Esophagus squamous epithelium (tissue), 5 donors: ENCODE measurements at regions not wholly inside any gene's neighbourhood (a gene's known extent, or its start where the extent isn't known, plus 50 kb on each side); places are given as distances from the start of the nearest gene placed in this dataset.
A peak's percentile ranks its signal among the peaks of the same experiment; 100 is the strongest.

Source experiments
- DNase-seq: peaks from one replicate; lab custom pipeline; 2025; lab: John Stamatoyannopoulos, UW
- H3K27ac ChIP-seq, 4 donors: fragments of 200-600 bp; sonication (generic); one replicate each; pipeline ENCODE4 v1.5.1; 2016 to 2019; ENCODE audit warnings: mild to moderate bottlenecking in 1 of 4
- H3K27me3 ChIP-seq, 4 donors: fragments of 200-600 bp; sonication (generic); 1 replicate in 3 of 4; 2 replicates in 1 of 4; pipeline versions ENCODE4 v1.5.1 to v1.6.0; 2017 to 2021; ENCODE audit warnings: antibody characterized with exemption in 1 of 4
- H3K36me3 ChIP-seq, 3 donors: fragments of 200-600 bp; sonication (generic); one replicate each; pipeline ENCODE4 v1.5.1; 2016 to 2019
- H3K4me1 ChIP-seq, 3 donors: fragments of 200-600 bp; sonication (generic); one replicate each; pipeline ENCODE4 v1.5.1; 2017 to 2019
- H3K4me3 ChIP-seq, 4 donors: fragments of 200-600 bp; sonication (generic); 1 replicate in 3 of 4; 2 replicates in 1 of 4; pipeline ENCODE4 v1.5.1; 2016 to 2019; ENCODE audit warnings: mild to moderate bottlenecking in 2 of 4, moderate library complexity in 1 of 4
- H3K9me3 ChIP-seq, 3 donors: fragments of 200-600 bp; sonication (generic); one replicate each; pipeline ENCODE4 v1.5.1; 2016 to 2019
- CTCF ChIP-seq, 6 experiments: fragments of 450-650 bp in 4 of 6; fragments of 200-600 bp in 2 of 6; sonication (generic) in 2 of 6; IDR thresholded peaks; one replicate each; pipeline ENCODE4 v1.5.1; 2016 to 2019; ENCODE audit warnings: antibody characterized with exemption in 6 of 6, mild to moderate bottlenecking in 4 of 6, moderate library complexity in 4 of 6
- POLR2A ChIP-seq, 4 donors: fragments of 450-650 bp; IDR thresholded peaks; one replicate each; pipeline ENCODE4 v1.6.1; 2017; ENCODE audit warnings: antibody characterized with exemption in 4 of 4, mild to moderate bottlenecking in 4 of 4, moderate library complexity in 3 of 4
- WGBS, 2 donors: methylation state at CpG; one replicate each; pipeline ENCODE4 v1.1.5; 2018; 5-methylcytosine and 5-hydroxymethylcytosine counted together
- intact Hi-C: fragments of 100-400 bp; cut with DNase I; formaldehyde crosslinking; loops from one replicate; pipeline ENCODE4 v1.15.0; 2022
- donor health status: DM: yes; HTN: yes; CAD: no.

GRCh38 chr2:237024255-237024654, 61.4 kb upstream of the COPS8 start:
- Histone ChIP-seq H3K9me3 (peaks cover 0 to 9% (median 0%) of the 10 kb centered on the region in 3 donors), H3K36me3 (no peaks in the 10 kb centered on the region), H3K27me3 (no peaks in the 10 kb centered on the region), H3K4me1 (peaks cover 0 to 7% (median 0%) of the 10 kb centered on the region in 3 donors), H3K27ac (no peak overlapping the region), H3K4me3 (no peak overlapping the region)
- intact Hi-C loops = loop anchor here (10.0 kb wide), 2 partner anchors 509 to 679 kb away; no protein-coding TSS in a partner anchor
- DNase-seq = no peak
- no peak for TF ChIP-seq CTCF (IDR thresholded peaks at IDR 0.05)
- no peak for TF ChIP-seq POLR2A (IDR thresholded peaks at IDR 0.05)

- Histone ChIP-seq H3K9me3 (peaks cover 0 to 9% (median 0%) of the 10 kb centered on the region in 3 donors), H3K4me3 (no peak overlapping the region), H3K27ac (no peak overlapping the region), H3K27me3 (no peaks in the 10 kb centered on the region), H3K36me3 (no peaks in the 10 kb centered on the region), H3K4me1 (peaks cover 0 to 7% (median 0%) of the 10 kb centered on the region in 3 donors)
- intact Hi-C loops = loop anchor here (10.0 kb wide), 2 partner anchors 510 to 680 kb away; no protein-coding TSS in a partner anchor
- 65 to 78% methylated on average over 10 of the region's 10 CpGs for WGBS, 2 donors
- TF ChIP-seq CTCF (IDR thresholded peaks at IDR 0.05) (no peak), POLR2A (IDR thresholded peaks at IDR 0.05) (no peak)
- no peak for DNase-seq
These were observed 60.4 kb upstream of the COPS8 start for GRCh38 chr2:237025090-237025865.

GRCh38 chr2:237026981-237027711, 58.5 kb upstream of the COPS8 start:
- Histone ChIP-seq H3K36me3 (no peaks in the 10 kb centered on the region), H3K4me3 (no peak overlapping the region), H3K27me3 (no peaks in the 10 kb centered on the region), H3K27ac (no peak overlapping the region), H3K4me1 (peaks cover 0 to 7% (median 0%) of the 10 kb centered on the region in 3 donors), H3K9me3 (peaks cover 0 to 9% (median 0%) of the 10 kb centered on the region in 3 donors)
- intact Hi-C loops = loop anchor here (10.0 kb wide), 2 partner anchors 512 to 682 kb away; no protein-coding TSS in a partner anchor
- TF ChIP-seq CTCF (IDR thresholded peaks at IDR 0.05) = peak; percentile 51 to 97 (median 85)
- no peak for TF ChIP-seq POLR2A (IDR thresholded peaks at IDR 0.05)
- no peak for DNase-seq
- 44 to 53% methylated on average over 8 of the region's 8 CpGs for WGBS, 2 donors

GRCh38 chr2:237027712-237028029, 58.0 kb upstream of the COPS8 start:
- Histone ChIP-seq H3K27ac (no peak overlapping the region), H3K27me3 (no peaks in the 10 kb centered on the region), H3K4me1 (peaks cover 0 to 7% (median 0%) of the 10 kb centered on the region in 3 donors), H3K9me3 (peaks cover 0 to 9% (median 0%) of the 10 kb centered on the region in 3 donors), H3K36me3 (no peaks in the 10 kb centered on the region), H3K4me3 (no peak overlapping the region)
- 60 to 61% methylated on average over 5 of the region's 5 CpGs for WGBS, 2 donors
- TF ChIP-seq CTCF (IDR thresholded peaks at IDR 0.05) = no peak
- TF ChIP-seq POLR2A (IDR thresholded peaks at IDR 0.05) = no peak
- intact Hi-C loops = loop anchor here (10.0 kb wide), 2 partner anchors 513 to 683 kb away; no protein-coding TSS in a partner anchor
- DNase-seq = no peak

- peaks cover 0 to 7% (median 0%) of the 10 kb centered on the region in 3 donors for H3K4me1 ChIP-seq
- no peak for DNase-seq
- intact Hi-C loops = no loop called here
- H3K27ac ChIP-seq = no peak overlapping the region
- WGBS, 2 donors = 94 to 100% methylated on average over 1 to 3 of the region's 8 CpGs
- H3K9me3 ChIP-seq = no peaks in the 10 kb centered on the region
- no peaks in the 10 kb centered on the region for H3K27me3 ChIP-seq
- TF ChIP-seq CTCF (IDR thresholded peaks at IDR 0.05) (no peak), POLR2A (IDR thresholded peaks at IDR 0.05) (no peak)
- no peaks in the 10 kb centered on the region for H3K36me3 ChIP-seq
- H3K4me3 ChIP-seq = no peak overlapping the region
These were observed 55.3 kb upstream of the COPS8 start for GRCh38 chr2:237030382-237030781.
